Endothelial cell of umbilical vein (primary cell): ENCODE measurements at regions not wholly inside any gene's neighbourhood (a gene's known extent, or its start where the extent isn't known, plus 50 kb on each side); places are given as distances from the start of the nearest gene placed in this dataset.

Experiments
- BruUV-seq: library from RNA; stranded (reverse); fragments of 400-500 nt; replicated peaks from 2 replicates; lab custom pipeline; 2021; lab: Mats Ljungman, UMichigan
- CTCF ChIA-PET: fragments of 300-600, 350-600 bp; sonication (Branson Sonifier 250); formaldehyde crosslinking; loops from one replicate; lab custom pipeline; 2021; ENCODE audit warnings: antibody characterized with exemption, inconsistent platforms; lab: Charles Lee
- POLR2A ChIA-PET: fragments of 300-600, 350-600 bp; sonication (Branson Sonifier 250); formaldehyde crosslinking; loops from one replicate; lab custom pipeline; 2021; ENCODE audit warnings: antibody characterized with exemption, inconsistent platforms; lab: Charles Lee
- DNase-seq: peaks from one replicate; pipeline ENCODE4 v3.0.0-alpha.2; 2011; ENCODE audit warnings: low read depth, low spot score
- FAIRE-seq: peaks from 2 replicates; lab custom pipeline; 2011; peaks lifted over from hg19 to GRCh38; lab: Jason Lieb, UNC
- H2AFZ ChIP-seq: 2 replicates; pipeline ENCODE4 v1.6.0; 2012; ENCODE audit warnings: low read depth, low read length, control low read depth, inconsistent platforms
- H3K27ac ChIP-seq: 2 replicates; pipeline ENCODE4 v1.5.1; 2011; ENCODE audit warnings: low read depth, mild to moderate bottlenecking, control low read depth, low read length, moderate library complexity; ENCODE audit not compliant: insufficient read depth
- H3K27me3 ChIP-seq, 2 experiments: 2 replicates each; pipeline versions ENCODE4 v1.6.0 to v1.6.1; 2011; ENCODE audit warnings: low read length in 2 of 2, mixed read lengths in 1 of 2; ENCODE audit not compliant: control insufficient read depth in 2 of 2, insufficient read depth in 2 of 2
- H3K36me3 ChIP-seq, 2 experiments: 2 replicates in 1 of 2; 3 replicates in 1 of 2; pipeline ENCODE4 v1.5.1; 2011; ENCODE audit warnings: low read length in 2 of 2, mild to moderate bottlenecking in 1 of 2, moderate library complexity in 1 of 2; ENCODE audit not compliant: control insufficient read depth in 2 of 2, insufficient read depth in 2 of 2; ENCODE audit errors: extremely low read depth in 1 of 2
- H3K4me1 ChIP-seq: 3 replicates; pipeline ENCODE4 v1.5.1; 2011; ENCODE audit warnings: mild to moderate bottlenecking, low read length; ENCODE audit not compliant: control insufficient read depth, insufficient read depth; ENCODE audit errors: extremely low read depth
- H3K4me2 ChIP-seq: 2 replicates; pipeline ENCODE4 v1.6.1; 2011; ENCODE audit warnings: low read length, control low read depth, mixed read lengths; ENCODE audit not compliant: insufficient read depth
- H3K4me3 ChIP-seq, 3 experiments: fragments of 200-600 bp in 1 of 3; sonication (generic), shearing (Covaris generic) in 1 of 3; replicated peaks in 1 of 3; 2 replicates each; pipeline ENCODE4 v1.5.1; 2011 to 2016; ENCODE audit warnings: control low read depth in 3 of 3, low read length in 3 of 3, mild to moderate bottlenecking in 2 of 3, inconsistent platforms in 1 of 3, low read depth in 1 of 3, moderate library complexity in 1 of 3; ENCODE audit not compliant: insufficient read depth in 1 of 3
- H3K79me2 ChIP-seq: 2 replicates; pipeline ENCODE4 v1.6.0; 2012; ENCODE audit warnings: low read length, inconsistent platforms; ENCODE audit not compliant: control insufficient read depth, insufficient read depth
- H3K9ac ChIP-seq: replicated peaks from 2 replicates; pipeline ENCODE3; 2011; ENCODE audit warnings: low read length, control low read depth; ENCODE audit not compliant: insufficient read depth; ENCODE audit errors: extremely low read depth
- H3K9me1 ChIP-seq: replicated peaks from 3 replicates; pipeline ENCODE4 v1.6.0; 2011; ENCODE audit warnings: mild to moderate bottlenecking, low read length; ENCODE audit not compliant: control insufficient read depth, insufficient read depth; ENCODE audit errors: extremely low read depth
- H3K9me3 ChIP-seq: replicated peaks from 2 replicates; pipeline ENCODE4 v1.5.1; 2012; ENCODE audit warnings: low read length, inconsistent platforms; ENCODE audit not compliant: control insufficient read depth, insufficient read depth
- H4K20me1 ChIP-seq: replicated peaks from 2 replicates; pipeline ENCODE3; 2011; ENCODE audit warnings: mild to moderate bottlenecking, low read length; ENCODE audit not compliant: control insufficient read depth, insufficient read depth; ENCODE audit errors: extremely low read depth
- EZH2 ChIP-seq: IDR thresholded peaks from 2 replicates; pipeline ENCODE4 v1.6.1; 2012; ENCODE audit warnings: borderline replicate concordance, low read depth, mild to moderate bottlenecking, moderate library complexity, low read length, inconsistent platforms; ENCODE audit not compliant: severe bottlenecking
- FOS ChIP-seq: IDR thresholded peaks from 2 replicates; pipeline ENCODE4 v1.6.1; 2011; ENCODE audit warnings: mild to moderate bottlenecking, low read length, moderate library complexity, borderline replicate concordance; ENCODE audit not compliant: insufficient read depth
- GATA2 ChIP-seq: IDR thresholded peaks from 2 replicates; pipeline ENCODE4 v1.7.0; 2011; ENCODE audit warnings: low read depth, mild to moderate bottlenecking, moderate library complexity, mixed read lengths, low read length; ENCODE audit not compliant: insufficient read length, insufficient read depth
- JUN ChIP-seq: IDR thresholded peaks from 2 replicates; pipeline ENCODE4 v1.6.1; 2011; ENCODE audit warnings: borderline replicate concordance, low read depth; ENCODE audit not compliant: insufficient read length, insufficient read depth
- MYC ChIP-seq: IDR thresholded peaks from one replicate; pipeline ENCODE4 v1.6.1; 2011; ENCODE audit warnings: mild to moderate bottlenecking, low read depth, low read length
- POLR2A ChIP-seq: IDR thresholded peaks from 2 replicates; pipeline ENCODE4 v1.6.1; 2012; ENCODE audit warnings: low read depth, mild to moderate bottlenecking, control low read depth, low read length
- POLR2AphosphoS5 ChIP-seq: IDR thresholded peaks from 2 replicates; pipeline ENCODE4 v1.6.1; 2012; ENCODE audit warnings: low read depth, mild to moderate bottlenecking, control low read depth, low read length, moderate library complexity; ENCODE audit not compliant: insufficient read depth
- dilution Hi-C: fragments of 300-500 bp; cut with MboI; formaldehyde crosslinking; loops from one replicate; pipeline ENCODE4 v1.15.0; 2019; ENCODE audit warnings: low sequenced_read_pairs; ENCODE audit not compliant: extremely low pct_ligation_motif_present
- intact Hi-C: fragments of 100-400 bp; cut with micrococcal nuclease; formaldehyde crosslinking; loops from one replicate; pipeline ENCODE4 v1.10.0; 2022
- TF ChIP-seq, protein P1 (sequence below): IDR thresholded peaks from 2 replicates; pipeline ENCODE4 v1.6.1; 2011; ENCODE audit not compliant: insufficient read depth, insufficient read length
- TF ChIP-seq, protein P2 (sequence below), 2 donors: IDR thresholded peaks; 1 replicate in 1 of 2; 2 replicates in 1 of 2; pipeline ENCODE4 v1.5.1; 2011; ENCODE audit warnings: low read length in 2 of 2, mild to moderate bottlenecking in 2 of 2, moderate library complexity in 2 of 2, control low read depth in 1 of 2, inconsistent platforms in 1 of 2, low read depth in 1 of 2; ENCODE audit not compliant: insufficient read depth in 1 of 2; ENCODE audit errors: extremely low read depth in 1 of 2

DNA sequence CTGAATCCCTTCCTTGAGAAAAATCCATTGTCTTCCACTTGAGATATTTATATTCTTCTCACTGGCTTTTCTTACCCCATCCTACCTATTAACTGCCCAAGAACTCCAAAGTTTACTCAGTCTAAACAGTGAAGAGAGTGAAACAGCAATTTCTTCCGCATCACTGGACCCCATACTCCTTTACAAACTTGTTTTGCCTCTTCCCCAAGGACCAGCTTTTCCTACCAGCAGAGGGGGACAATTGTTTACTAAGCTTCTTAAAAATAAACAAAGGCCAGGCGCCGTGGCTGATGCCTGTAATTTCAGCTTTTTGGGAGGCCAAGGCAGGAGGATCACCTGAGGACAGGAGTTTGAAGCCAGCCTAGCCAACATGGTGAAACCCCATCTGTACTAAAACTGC, 52.0 kb downstream of the LRATD1 start:
- Histone ChIP-seq H3K4me2 (no peak overlapping the region), H3K27me3 (no peaks in the 10 kb centered on the region), H4K20me1 (no peaks in the 10 kb centered on the region), H3K4me1 (no peaks in the 10 kb centered on the region), H3K9ac (no peak overlapping the region), H3K27ac (no peak overlapping the region), H3K9me3 (peaks cover 3% of the 10 kb centered on the region), H3K36me3 (no peaks in the 10 kb centered on the region), H2AFZ (no peak overlapping the region), H3K79me2 (no peaks in the 10 kb centered on the region), H3K4me3 (no peak overlapping the region), H3K9me1 (no peaks in the 10 kb centered on the region)
- intact Hi-C loops (no loop called here), dilution Hi-C loops (no loop called here)
- no TSS peak for BruUV-seq
- DNase-seq (no peak), FAIRE-seq (no peak)
- ChIA-PET POLR2A (no interaction called here), CTCF (no interaction called here)
- no peak for TF ChIP-seq FOS
- TF ChIP-seq, protein P1, sequence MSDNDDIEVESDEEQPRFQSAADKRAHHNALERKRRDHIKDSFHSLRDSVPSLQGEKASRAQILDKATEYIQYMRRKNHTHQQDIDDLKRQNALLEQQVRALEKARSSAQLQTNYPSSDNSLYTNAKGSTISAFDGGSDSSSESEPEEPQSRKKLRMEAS = no peak
- TF ChIP-seq POLR2AphosphoS5 = no peak
- TF ChIP-seq JUN = no peak
- TF ChIP-seq POLR2A = no peak
- TF ChIP-seq, protein P2, sequence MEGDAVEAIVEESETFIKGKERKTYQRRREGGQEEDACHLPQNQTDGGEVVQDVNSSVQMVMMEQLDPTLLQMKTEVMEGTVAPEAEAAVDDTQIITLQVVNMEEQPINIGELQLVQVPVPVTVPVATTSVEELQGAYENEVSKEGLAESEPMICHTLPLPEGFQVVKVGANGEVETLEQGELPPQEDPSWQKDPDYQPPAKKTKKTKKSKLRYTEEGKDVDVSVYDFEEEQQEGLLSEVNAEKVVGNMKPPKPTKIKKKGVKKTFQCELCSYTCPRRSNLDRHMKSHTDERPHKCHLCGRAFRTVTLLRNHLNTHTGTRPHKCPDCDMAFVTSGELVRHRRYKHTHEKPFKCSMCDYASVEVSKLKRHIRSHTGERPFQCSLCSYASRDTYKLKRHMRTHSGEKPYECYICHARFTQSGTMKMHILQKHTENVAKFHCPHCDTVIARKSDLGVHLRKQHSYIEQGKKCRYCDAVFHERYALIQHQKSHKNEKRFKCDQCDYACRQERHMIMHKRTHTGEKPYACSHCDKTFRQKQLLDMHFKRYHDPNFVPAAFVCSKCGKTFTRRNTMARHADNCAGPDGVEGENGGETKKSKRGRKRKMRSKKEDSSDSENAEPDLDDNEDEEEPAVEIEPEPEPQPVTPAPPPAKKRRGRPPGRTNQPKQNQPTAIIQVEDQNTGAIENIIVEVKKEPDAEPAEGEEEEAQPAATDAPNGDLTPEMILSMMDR (IDR thresholded peaks at IDR 0.05; ENCODE audit: extremely low read depth in 1 of 2, insufficient read depth in 1 of 2, low read depth in 1 of 2, low read length in 2 of 2) = no peak
- no peak for TF ChIP-seq GATA2
- TF ChIP-seq EZH2 = no peak
- TF ChIP-seq MYC = no peak
